Fibroblast of lung (primary cell): ENCODE measurements at regions not wholly inside any gene's neighbourhood (a gene's known extent, or its start where the extent isn't known, plus 50 kb on each side); places are given as distances from the start of the nearest gene placed in this dataset.
A peak's percentile ranks its signal among the peaks of the same experiment; 100 is the strongest.

Experiments
- DNase-seq, 2 donors: peaks; one replicate each; pipeline versions ENCODE4 v3.0.0 to v3.0.0-alpha.2; 2010; ENCODE audit warnings: low read depth in 2 of 2
- H2AFZ ChIP-seq: 2 replicates; pipeline ENCODE4 v1.5.1; 2012; ENCODE audit warnings: low read length, control low read depth, inconsistent platforms
- H3K27ac ChIP-seq: 2 replicates; pipeline ENCODE4 v1.5.1; 2011; ENCODE audit warnings: low read length, control low read depth; ENCODE audit not compliant: insufficient read depth
- H3K27me3 ChIP-seq: 2 replicates; pipeline ENCODE4 v1.5.1; 2011; ENCODE audit warnings: mild to moderate bottlenecking, low read length; ENCODE audit not compliant: control insufficient read depth, insufficient read depth
- H3K36me3 ChIP-seq: 2 replicates; pipeline ENCODE4 v1.5.1; 2011; ENCODE audit warnings: low read length; ENCODE audit not compliant: control insufficient read depth, insufficient read depth
- H3K4me1 ChIP-seq: 2 replicates; pipeline ENCODE4 v1.5.1; 2011; ENCODE audit warnings: low read length; ENCODE audit not compliant: control insufficient read depth, insufficient read depth; ENCODE audit errors: extremely low read depth
- H3K4me2 ChIP-seq: 2 replicates; pipeline ENCODE4 v1.5.1; 2011; ENCODE audit warnings: low read length, control low read depth; ENCODE audit not compliant: insufficient read depth; ENCODE audit errors: extremely low read depth
- H3K4me3 ChIP-seq, 4 experiments: fragments of 200-600 bp in 1 of 4; sonication (generic) in 1 of 4; replicated peaks in 1 of 4; 2 replicates each; pipeline ENCODE4 v1.5.1; 2011 to 2016; ENCODE audit warnings: low read length in 4 of 4, low read depth in 3 of 4, mild to moderate bottlenecking in 3 of 4, control low read depth in 2 of 4, inconsistent platforms in 1 of 4, mixed read lengths in 1 of 4; ENCODE audit not compliant: insufficient read depth in 1 of 4; ENCODE audit errors: control extremely low read depth in 1 of 4
- H3K79me2 ChIP-seq: 2 replicates; pipeline ENCODE4 v1.5.1; 2012; ENCODE audit warnings: mild to moderate bottlenecking, low read length, inconsistent platforms; ENCODE audit not compliant: control insufficient read depth, insufficient read depth
- H3K9ac ChIP-seq: 2 replicates; pipeline ENCODE4 v1.5.1; 2011; ENCODE audit warnings: mild to moderate bottlenecking, low read length, control low read depth; ENCODE audit not compliant: insufficient read depth
- H3K9me3 ChIP-seq: 2 replicates; pipeline ENCODE4 v1.5.1; 2012; ENCODE audit warnings: low read depth, low read length; ENCODE audit not compliant: control insufficient read depth, insufficient read depth
- H4K20me1 ChIP-seq: 2 replicates; pipeline ENCODE4 v1.5.1; 2011; ENCODE audit warnings: low read length; ENCODE audit not compliant: control insufficient read depth, insufficient read depth; ENCODE audit errors: extremely low read depth
- CTCF ChIP-seq, 2 donors: IDR thresholded peaks in 1 of 2; conservative IDR thresholded peaks in 1 of 2; 1 replicate in 1 of 2; 2 replicates in 1 of 2; pipeline ENCODE4 v1.5.1; 2011 to 2012; ENCODE audit warnings: low read length in 2 of 2, control low read depth in 1 of 2, inconsistent platforms in 1 of 2, low read depth in 1 of 2, mild to moderate bottlenecking in 1 of 2
- EZH2 ChIP-seq: IDR thresholded peaks from 2 replicates; pipeline ENCODE4 v1.5.1; 2012; ENCODE audit warnings: low read length, control low read depth, mild to moderate bottlenecking; ENCODE audit errors: missing control alignments

GRCh38 chr1:106207185-106207584 lies 849.3 kb upstream of the PRMT6 start:
- no peaks in the 10 kb centered on the region for H4K20me1 ChIP-seq
- no peaks in the 10 kb centered on the region for H3K9me3 ChIP-seq
- no peak overlapping the region for H3K9ac ChIP-seq
- no peak overlapping the region for H3K4me3 ChIP-seq
- no peaks in the 10 kb centered on the region for H3K36me3 ChIP-seq
- no peaks in the 10 kb centered on the region for H3K4me1 ChIP-seq
- no peak overlapping the region for H3K27ac ChIP-seq
- H2AFZ ChIP-seq: no peak overlapping the region
- TF ChIP-seq CTCF (conservative IDR thresholded peaks at IDR 0.05 in 1 of 2, IDR thresholded peaks at IDR 0.05 in 1 of 2; ENCODE audit: low read depth in 1 of 2, low read length in 2 of 2) (no peak), EZH2 (no peak)
- H3K27me3 ChIP-seq: no peaks in the 10 kb centered on the region
- no peak for DNase-seq
- no peaks in the 10 kb centered on the region for H3K79me2 ChIP-seq
- H3K4me2 ChIP-seq: no peak overlapping the region

DNA sequence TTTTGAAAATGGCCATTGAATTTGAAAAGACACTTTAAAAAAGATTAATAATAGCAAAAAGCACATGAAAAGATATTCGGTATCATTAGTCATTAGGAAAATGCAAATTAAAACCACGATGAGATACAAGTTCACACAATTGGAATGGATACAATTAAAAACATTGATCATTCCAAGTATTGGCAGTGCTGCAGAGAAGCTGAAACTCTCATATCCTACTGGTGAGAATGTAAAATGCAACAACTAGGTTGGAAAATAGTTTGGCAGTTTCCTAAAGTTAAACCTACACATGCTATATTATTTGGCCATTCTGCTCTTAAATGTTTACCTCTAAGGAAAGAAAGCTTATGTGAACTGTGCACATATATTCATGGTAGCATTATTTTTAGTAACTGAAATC lies 838.7 kb upstream of the PRMT6 start:
- no peaks in the 10 kb centered on the region for H3K36me3 ChIP-seq
- no peak for DNase-seq
- H3K4me3 ChIP-seq: no peak overlapping the region
- no peaks in the 10 kb centered on the region for H3K79me2 ChIP-seq
- H3K9me3 ChIP-seq: no peaks in the 10 kb centered on the region
- H3K9ac ChIP-seq: no peak overlapping the region
- H2AFZ ChIP-seq: no peak overlapping the region
- H3K27ac ChIP-seq: no peak overlapping the region
- no peaks in the 10 kb centered on the region for H3K4me1 ChIP-seq
- no peaks in the 10 kb centered on the region for H3K27me3 ChIP-seq
- no peak overlapping the region for H3K4me2 ChIP-seq
- no peak for TF ChIP-seq EZH2
- peak in 1 of 2 donors; percentile 19 for TF ChIP-seq CTCF (conservative IDR thresholded peaks at IDR 0.05 in 1 of 2, IDR thresholded peaks at IDR 0.05 in 1 of 2; ENCODE audit: low read depth in 1 of 2, low read length in 2 of 2)
- H4K20me1 ChIP-seq: no peaks in the 10 kb centered on the region

GRCh38 chr1:106222403-106222802 lies 834.1 kb upstream of the PRMT6 start:
- TF ChIP-seq CTCF (conservative IDR thresholded peaks at IDR 0.05 in 1 of 2, IDR thresholded peaks at IDR 0.05 in 1 of 2; ENCODE audit: low read depth in 1 of 2, low read length in 2 of 2) (no peak), EZH2 (no peak)
- Histone ChIP-seq H3K79me2 (no peaks in the 10 kb centered on the region), H3K27ac (no peak overlapping the region), H3K4me1 (no peaks in the 10 kb centered on the region), H3K9me3 (no peaks in the 10 kb centered on the region), H3K27me3 (no peaks in the 10 kb centered on the region), H2AFZ (no peak overlapping the region), H3K9ac (no peak overlapping the region), H3K4me2 (no peak overlapping the region), H3K36me3 (no peaks in the 10 kb centered on the region), H4K20me1 (no peaks in the 10 kb centered on the region), H3K4me3 (no peak overlapping the region)
- DNase-seq: peak in 1 of 2 donors; percentile 45
